HCT116 (cell line): ENCODE measurements at regions not wholly inside any gene's neighbourhood (a gene's known extent, or its start where the extent isn't known, plus 50 kb on each side); places are given as distances from the start of the nearest gene placed in this dataset.

Experiments used
- CBX3 ChIP-seq: IDR thresholded peaks from 2 replicates; pipeline ENCODE4 v1.6.1; 2012; ENCODE audit warnings: low read depth
- CTCF ChIP-seq, 3 experiments: fragments of 200-600 bp in 1 of 3; sonication (generic) in 1 of 3; IDR thresholded peaks in 2 of 3; conservative IDR thresholded peaks in 1 of 3; 2 replicates each; pipeline ENCODE4 v1.5.1; 2012 to 2017; ENCODE audit warnings: low read depth in 2 of 3, low read length in 2 of 3, antibody characterized with exemption in 1 of 3, borderline replicate concordance in 1 of 3, control low read depth in 1 of 3, mild to moderate bottlenecking in 1 of 3, mixed read lengths in 1 of 3, mixed run types in 1 of 3, moderate library complexity in 1 of 3; ENCODE audit not compliant: insufficient read depth in 1 of 3
- ELF1 ChIP-seq: IDR thresholded peaks from 2 replicates; pipeline ENCODE4 v1.6.1; 2012; ENCODE audit warnings: low read depth, borderline replicate concordance
- EZH2 ChIP-seq: fragments of 200-600 bp; sonication (generic); IDR thresholded peaks from 2 replicates; pipeline ENCODE4 v1.6.1; 2017; ENCODE audit warnings: antibody characterized with exemption, mixed run types
- EZH2phosphoT487 ChIP-seq: fragments of 200-600 bp; IDR thresholded peaks from 2 replicates; pipeline ENCODE4 v1.6.1; 2018; ENCODE audit warnings: antibody characterized with exemption, borderline replicate concordance
- FOSL1 ChIP-seq: IDR thresholded peaks from 2 replicates; pipeline ENCODE4 v1.6.1; 2012; ENCODE audit warnings: low read depth
- JUND ChIP-seq: IDR thresholded peaks from 2 replicates; pipeline ENCODE4 v1.6.1; 2012
- POLR2AphosphoS5 ChIP-seq: IDR thresholded peaks from 2 replicates; pipeline ENCODE4 v1.6.1; 2011; ENCODE audit warnings: mild to moderate bottlenecking, low read depth, low read length, moderate library complexity
- SIN3A ChIP-seq: IDR thresholded peaks from 2 replicates; pipeline ENCODE4 v1.6.1; 2012; ENCODE audit warnings: low read depth
- TCF7L2 ChIP-seq: IDR thresholded peaks from 2 replicates; pipeline ENCODE4 v1.7.0; 2011; ENCODE audit warnings: borderline replicate concordance, inconsistent platforms; ENCODE audit not compliant: insufficient read depth, insufficient read length; ENCODE audit errors: extremely low read depth
- ZBTB33 ChIP-seq: IDR thresholded peaks from 2 replicates; pipeline ENCODE4 v1.6.1; 2011; ENCODE audit warnings: mild to moderate bottlenecking, low read length, moderate library complexity; ENCODE audit not compliant: insufficient replicate concordance; ENCODE audit errors: extremely low read depth
- TF ChIP-seq, protein P1 (sequence below): IDR thresholded peaks from 2 replicates; pipeline ENCODE4 v1.6.1; 2012
- TF ChIP-seq, protein P2 (sequence below): IDR thresholded peaks from 2 replicates; pipeline ENCODE4 v1.6.1; 2012
- TF ChIP-seq, protein P3 (sequence below): IDR thresholded peaks from 2 replicates; pipeline ENCODE4 v1.6.1; 2012; ENCODE audit warnings: low read depth

- TF ChIP-seq CTCF (IDR thresholded peaks at IDR 0.05 in 2 of 3, conservative IDR thresholded peaks at IDR 0.05 in 1 of 3; ENCODE audit: borderline replicate concordance in 1 of 3, insufficient read depth in 1 of 3, low read depth in 2 of 3, low read length in 2 of 3) (no peak), EZH2phosphoT487 (no peak), JUND (no peak), POLR2AphosphoS5 (no peak), CBX3 (no peak), ZBTB33 (no peak), SIN3A (no peak), TCF7L2 (no peak), EZH2 (no peak), ELF1 (no peak), FOSL1 (no peak)
- TF ChIP-seq, protein P1, sequence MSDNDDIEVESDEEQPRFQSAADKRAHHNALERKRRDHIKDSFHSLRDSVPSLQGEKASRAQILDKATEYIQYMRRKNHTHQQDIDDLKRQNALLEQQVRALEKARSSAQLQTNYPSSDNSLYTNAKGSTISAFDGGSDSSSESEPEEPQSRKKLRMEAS: no peak
- TF ChIP-seq, protein P2, sequence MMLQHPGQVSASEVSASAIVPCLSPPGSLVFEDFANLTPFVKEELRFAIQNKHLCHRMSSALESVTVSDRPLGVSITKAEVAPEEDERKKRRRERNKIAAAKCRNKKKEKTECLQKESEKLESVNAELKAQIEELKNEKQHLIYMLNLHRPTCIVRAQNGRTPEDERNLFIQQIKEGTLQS: no peak
- TF ChIP-seq, protein P3, sequence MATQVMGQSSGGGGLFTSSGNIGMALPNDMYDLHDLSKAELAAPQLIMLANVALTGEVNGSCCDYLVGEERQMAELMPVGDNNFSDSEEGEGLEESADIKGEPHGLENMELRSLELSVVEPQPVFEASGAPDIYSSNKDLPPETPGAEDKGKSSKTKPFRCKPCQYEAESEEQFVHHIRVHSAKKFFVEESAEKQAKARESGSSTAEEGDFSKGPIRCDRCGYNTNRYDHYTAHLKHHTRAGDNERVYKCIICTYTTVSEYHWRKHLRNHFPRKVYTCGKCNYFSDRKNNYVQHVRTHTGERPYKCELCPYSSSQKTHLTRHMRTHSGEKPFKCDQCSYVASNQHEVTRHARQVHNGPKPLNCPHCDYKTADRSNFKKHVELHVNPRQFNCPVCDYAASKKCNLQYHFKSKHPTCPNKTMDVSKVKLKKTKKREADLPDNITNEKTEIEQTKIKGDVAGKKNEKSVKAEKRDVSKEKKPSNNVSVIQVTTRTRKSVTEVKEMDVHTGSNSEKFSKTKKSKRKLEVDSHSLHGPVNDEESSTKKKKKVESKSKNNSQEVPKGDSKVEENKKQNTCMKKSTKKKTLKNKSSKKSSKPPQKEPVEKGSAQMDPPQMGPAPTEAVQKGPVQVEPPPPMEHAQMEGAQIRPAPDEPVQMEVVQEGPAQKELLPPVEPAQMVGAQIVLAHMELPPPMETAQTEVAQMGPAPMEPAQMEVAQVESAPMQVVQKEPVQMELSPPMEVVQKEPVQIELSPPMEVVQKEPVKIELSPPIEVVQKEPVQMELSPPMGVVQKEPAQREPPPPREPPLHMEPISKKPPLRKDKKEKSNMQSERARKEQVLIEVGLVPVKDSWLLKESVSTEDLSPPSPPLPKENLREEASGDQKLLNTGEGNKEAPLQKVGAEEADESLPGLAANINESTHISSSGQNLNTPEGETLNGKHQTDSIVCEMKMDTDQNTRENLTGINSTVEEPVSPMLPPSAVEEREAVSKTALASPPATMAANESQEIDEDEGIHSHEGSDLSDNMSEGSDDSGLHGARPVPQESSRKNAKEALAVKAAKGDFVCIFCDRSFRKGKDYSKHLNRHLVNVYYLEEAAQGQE: no peak
Observed at GRCh38 chrX:69020316-69020715, 144.9 kb downstream of the PJA1 start.
